ENCODE measurements at regions not wholly inside any gene's neighbourhood (a gene's known extent, or its start where the extent isn't known, plus 50 kb on each side); places are given as distances from the start of the nearest gene placed in this dataset.

DNA sequence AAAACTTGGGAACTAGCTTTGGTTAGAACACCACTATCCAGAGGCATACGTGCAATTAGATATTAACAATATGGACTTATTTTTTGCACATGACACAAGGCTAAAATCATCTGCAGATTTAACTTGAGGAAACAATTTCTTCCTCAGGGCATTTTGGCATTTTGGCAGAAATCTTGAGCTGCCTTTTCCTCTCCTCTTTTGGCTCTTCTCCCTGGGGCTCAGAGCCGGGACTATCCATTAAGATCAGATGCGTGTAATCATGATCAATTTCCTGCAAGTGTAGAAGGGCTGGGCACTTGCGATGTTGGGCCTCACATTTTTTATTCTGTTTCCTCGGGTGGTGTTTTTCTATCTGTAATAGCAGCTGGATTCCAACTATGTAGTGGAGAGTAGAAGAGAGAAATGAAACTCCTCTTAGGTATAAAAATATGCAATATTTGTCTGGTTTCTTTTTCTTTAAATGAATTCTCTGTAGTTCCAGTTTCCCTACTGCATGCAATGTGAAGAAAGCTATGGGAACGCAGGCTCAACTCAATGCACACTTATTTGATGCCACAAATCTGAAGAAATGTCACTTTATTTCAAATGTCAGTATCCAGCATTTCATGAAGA is 1010.8 kb downstream of the FLRT2 start:
- no peaks in the 10 kb centered on the region for H3K27me3 ChIP-seq (replicated peaks in 1 of 2; ENCODE audit: control insufficient read depth in 2 of 2, insufficient read depth in 2 of 2, low read length in 1 of 2)
- no peak overlapping the region for H3K4me3 ChIP-seq
- no peak for FAIRE-seq
- WGBS (ENCODE audit: insufficient coverage, insufficient replicate concordance, low lambda C conversion rate, missing lambda C conversion rate), result 16% methylated on average over 6 of the region's 6 CpGs
- H3K79me2 ChIP-seq (ENCODE audit: control insufficient read depth, insufficient read depth, low read length), result no peaks in the 10 kb centered on the region
- ChIA-PET POLR2A (interaction anchor here (0.7 kb wide), 1 partner anchor 61 kb away, joined by 3 read pairs; no protein-coding TSS in a partner anchor), SMC1A (ENCODE audit: uncharacterized antibody, unreplicated experiment) (no interaction called here), RAD21 (ENCODE audit: unreplicated experiment) (no interaction called here), CTCF (interaction anchor here (1.1 to 1.2 kb wide), 2 partner anchors 10 to 60 kb away, joined by 3 read pairs; no protein-coding TSS in a partner anchor)
- no peak overlapping the region for H3K9ac ChIP-seq (ENCODE audit: control insufficient read depth, insufficient read depth, low read length)
- in situ Hi-C loops (cut with MboI) (no loop called here), intact Hi-C loops (cut with micrococcal nuclease; ENCODE audit: unreplicated experiment) (no loop called here)
- H3K4me1 ChIP-seq (ENCODE audit: control insufficient read depth, insufficient read depth, low read length), result no peaks in the 10 kb centered on the region
- no peak overlapping the region for H3K27ac ChIP-seq (ENCODE audit: control insufficient read depth, insufficient read depth)
- no peak overlapping the region for H3K4me2 ChIP-seq (ENCODE audit: control insufficient read depth, insufficient read depth)
- H3K9me3 ChIP-seq (replicated peaks; ENCODE audit: control insufficient read depth, insufficient read depth, low read length), result no peaks in the 10 kb centered on the region
- no TSS peak for BruUV-seq (replicated peaks)
- no peaks in the 10 kb centered on the region for H4K20me1 ChIP-seq (ENCODE audit: control insufficient read depth, insufficient read depth)
- TF ChIP-seq BMI1 (IDR thresholded peaks at IDR 0.05; ENCODE audit: borderline replicate concordance) (no peak), MLLT1 (IDR thresholded peaks at IDR 0.05) (no peak), SP1 (IDR thresholded peaks at IDR 0.05; ENCODE audit: low read depth, low read length) (no peak), MAX (IDR thresholded peaks at IDR 0.05; ENCODE audit: low read depth, low read length) (no peak), MYB (IDR thresholded peaks at IDR 0.05; ENCODE audit: borderline replicate concordance, low read depth, low read length) (no peak)
- TF ChIP-seq, protein P1, sequence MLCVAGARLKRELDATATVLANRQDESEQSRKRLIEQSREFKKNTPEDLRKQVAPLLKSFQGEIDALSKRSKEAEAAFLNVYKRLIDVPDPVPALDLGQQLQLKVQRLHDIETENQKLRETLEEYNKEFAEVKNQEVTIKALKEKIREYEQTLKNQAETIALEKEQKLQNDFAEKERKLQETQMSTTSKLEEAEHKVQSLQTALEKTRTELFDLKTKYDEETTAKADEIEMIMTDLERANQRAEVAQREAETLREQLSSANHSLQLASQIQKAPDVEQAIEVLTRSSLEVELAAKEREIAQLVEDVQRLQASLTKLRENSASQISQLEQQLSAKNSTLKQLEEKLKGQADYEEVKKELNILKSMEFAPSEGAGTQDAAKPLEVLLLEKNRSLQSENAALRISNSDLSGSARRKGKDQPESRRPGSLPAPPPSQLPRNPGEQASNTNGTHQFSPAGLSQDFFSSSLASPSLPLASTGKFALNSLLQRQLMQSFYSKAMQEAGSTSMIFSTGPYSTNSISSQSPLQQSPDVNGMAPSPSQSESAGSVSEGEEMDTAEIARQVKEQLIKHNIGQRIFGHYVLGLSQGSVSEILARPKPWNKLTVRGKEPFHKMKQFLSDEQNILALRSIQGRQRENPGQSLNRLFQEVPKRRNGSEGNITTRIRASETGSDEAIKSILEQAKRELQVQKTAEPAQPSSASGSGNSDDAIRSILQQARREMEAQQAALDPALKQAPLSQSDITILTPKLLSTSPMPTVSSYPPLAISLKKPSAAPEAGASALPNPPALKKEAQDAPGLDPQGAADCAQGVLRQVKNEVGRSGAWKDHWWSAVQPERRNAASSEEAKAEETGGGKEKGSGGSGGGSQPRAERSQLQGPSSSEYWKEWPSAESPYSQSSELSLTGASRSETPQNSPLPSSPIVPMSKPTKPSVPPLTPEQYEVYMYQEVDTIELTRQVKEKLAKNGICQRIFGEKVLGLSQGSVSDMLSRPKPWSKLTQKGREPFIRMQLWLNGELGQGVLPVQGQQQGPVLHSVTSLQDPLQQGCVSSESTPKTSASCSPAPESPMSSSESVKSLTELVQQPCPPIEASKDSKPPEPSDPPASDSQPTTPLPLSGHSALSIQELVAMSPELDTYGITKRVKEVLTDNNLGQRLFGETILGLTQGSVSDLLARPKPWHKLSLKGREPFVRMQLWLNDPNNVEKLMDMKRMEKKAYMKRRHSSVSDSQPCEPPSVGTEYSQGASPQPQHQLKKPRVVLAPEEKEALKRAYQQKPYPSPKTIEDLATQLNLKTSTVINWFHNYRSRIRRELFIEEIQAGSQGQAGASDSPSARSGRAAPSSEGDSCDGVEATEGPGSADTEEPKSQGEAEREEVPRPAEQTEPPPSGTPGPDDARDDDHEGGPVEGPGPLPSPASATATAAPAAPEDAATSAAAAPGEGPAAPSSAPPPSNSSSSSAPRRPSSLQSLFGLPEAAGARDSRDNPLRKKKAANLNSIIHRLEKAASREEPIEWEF (IDR thresholded peaks at IDR 0.05; ENCODE audit: insufficient replicate concordance, low read depth, low read length), result no peak
- H3K36me3 ChIP-seq (ENCODE audit: control insufficient read depth in 2 of 2, insufficient read depth in 2 of 2, low read length in 1 of 2), result no peaks in the 10 kb centered on the region
- no peak for ATAC-seq
- no peak overlapping the region for H2AFZ ChIP-seq (ENCODE audit: control insufficient read depth, low read depth, low read length)
- DNase-seq (ENCODE audit: low read depth, low spot score), result no peak
